ENCODE measurements at regions not wholly inside any gene's neighbourhood (a gene's known extent, or its start where the extent isn't known, plus 50 kb on each side); places are given as distances from the start of the nearest gene placed in this dataset.

DNA sequence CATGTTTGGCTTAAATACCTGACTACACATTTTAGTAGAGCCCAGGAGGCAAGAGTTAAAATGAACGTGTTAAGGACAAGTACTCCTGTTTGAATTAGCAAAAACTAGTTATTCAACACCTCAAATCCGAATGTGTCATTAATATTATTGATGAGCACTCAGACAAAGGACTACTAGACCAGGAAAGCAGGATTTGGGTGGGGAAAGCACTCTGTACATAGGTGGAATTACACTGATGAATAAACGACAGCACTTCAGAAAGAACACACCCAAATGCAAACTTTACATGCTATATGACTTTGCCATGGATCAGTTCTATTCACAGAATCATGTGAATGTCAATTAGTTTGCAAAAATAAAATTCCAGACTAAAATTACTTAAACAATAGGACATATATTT is 95.1 kb upstream of the CAV2 start:
- Histone ChIP-seq H3K79me2 (ENCODE audit: low read length) (no peaks in the 10 kb centered on the region), H3K9me3 (ENCODE audit: low read length) (no peaks in the 10 kb centered on the region), H3K9me2 (replicated peaks; ENCODE audit: low read length) (no peaks in the 10 kb centered on the region), H3K4me3 (ENCODE audit: low read length) (no peak overlapping the region), H4K20me1 (ENCODE audit: low read length) (no peaks in the 10 kb centered on the region), H3F3A (ENCODE audit: low read length, unreplicated experiment) (no peaks in the 10 kb centered on the region), H3K4me2 (ENCODE audit: low read length) (no peak overlapping the region), H3K4me1 (ENCODE audit: insufficient read depth, low read length) (peaks cover 21% of the 10 kb centered on the region), H3K27me3 (ENCODE audit: low read length) (no peaks in the 10 kb centered on the region), H3K36me3 (ENCODE audit: low read depth, low read length) (no peaks in the 10 kb centered on the region), H2AFZ (ENCODE audit: low read length) (no peak overlapping the region), H3K27ac (ENCODE audit: low read length) (no peak overlapping the region), H3K9ac (ENCODE audit: low read length) (no peak overlapping the region)
- ChIA-PET POLR2A (ENCODE audit: unreplicated experiment) (no interaction called here), CTCF (no interaction called here)
- DNase-seq (no peak), ATAC-seq (no peak)
- TF ChIP-seq EZH2 (IDR thresholded peaks at IDR 0.05; ENCODE audit: low read length, unreplicated experiment): no peak
- no TSS peak for BruUV-seq (replicated peaks)
- intact Hi-C loops (cut with micrococcal nuclease): no loop called here

- POLR2A ChIA-PET (ENCODE audit: unreplicated experiment): no interaction called here
- H3K4me2 ChIP-seq (ENCODE audit: low read length): no peak overlapping the region
These were observed 93.7 kb upstream of the CAV2 start for GRCh38 chr7:116405810-116406209.

DNA sequence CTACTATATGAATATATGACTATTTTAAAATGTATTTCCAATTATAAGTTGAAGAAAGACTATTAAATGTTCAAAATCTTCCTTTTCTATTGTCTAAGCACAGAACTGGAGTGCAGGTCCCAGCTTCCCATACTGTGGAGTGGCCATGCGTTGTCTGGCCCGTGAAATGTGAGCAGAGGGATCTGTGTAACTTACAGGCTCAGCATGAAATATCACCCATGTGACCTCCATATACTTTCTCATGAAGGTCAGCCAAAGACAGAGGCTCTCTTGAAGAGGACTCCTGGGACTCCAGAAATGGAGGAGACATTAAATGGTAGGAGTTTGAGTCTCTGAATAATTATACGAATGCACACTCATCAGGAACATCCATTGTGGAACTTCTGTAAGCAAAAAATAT is 92.4 kb upstream of the CAV2 start:
- no TSS peak for BruUV-seq (replicated peaks)
- ChIA-PET POLR2A (ENCODE audit: unreplicated experiment) (no interaction called here), CTCF (no interaction called here)
- intact Hi-C loops (cut with micrococcal nuclease): no loop called here
- no peak overlapping the region for H3K4me3 ChIP-seq (ENCODE audit: low read length)
- ATAC-seq (no peak), DNase-seq (no peak)
- H4K20me1 ChIP-seq (ENCODE audit: low read length): no peaks in the 10 kb centered on the region
- H2AFZ ChIP-seq (ENCODE audit: low read length): no peak overlapping the region
- H3K9ac ChIP-seq (ENCODE audit: low read length): no peak overlapping the region
- no peaks in the 10 kb centered on the region for H3K36me3 ChIP-seq (ENCODE audit: low read depth, low read length)
- H3F3A ChIP-seq (ENCODE audit: low read length, unreplicated experiment): no peaks in the 10 kb centered on the region
- H3K79me2 ChIP-seq (ENCODE audit: low read length): no peaks in the 10 kb centered on the region
- H3K27ac ChIP-seq (ENCODE audit: low read length): no peak overlapping the region
- no peak overlapping the region for H3K4me2 ChIP-seq (ENCODE audit: low read length)
- no peaks in the 10 kb centered on the region for H3K27me3 ChIP-seq (ENCODE audit: low read length)
- TF ChIP-seq EZH2 (IDR thresholded peaks at IDR 0.05; ENCODE audit: low read length, unreplicated experiment) (no peak), EZH2phosphoT487 (IDR thresholded peaks at IDR 0.05; ENCODE audit: borderline replicate concordance, low read length) (no peak)
- TF ChIP-seq, protein P1, sequence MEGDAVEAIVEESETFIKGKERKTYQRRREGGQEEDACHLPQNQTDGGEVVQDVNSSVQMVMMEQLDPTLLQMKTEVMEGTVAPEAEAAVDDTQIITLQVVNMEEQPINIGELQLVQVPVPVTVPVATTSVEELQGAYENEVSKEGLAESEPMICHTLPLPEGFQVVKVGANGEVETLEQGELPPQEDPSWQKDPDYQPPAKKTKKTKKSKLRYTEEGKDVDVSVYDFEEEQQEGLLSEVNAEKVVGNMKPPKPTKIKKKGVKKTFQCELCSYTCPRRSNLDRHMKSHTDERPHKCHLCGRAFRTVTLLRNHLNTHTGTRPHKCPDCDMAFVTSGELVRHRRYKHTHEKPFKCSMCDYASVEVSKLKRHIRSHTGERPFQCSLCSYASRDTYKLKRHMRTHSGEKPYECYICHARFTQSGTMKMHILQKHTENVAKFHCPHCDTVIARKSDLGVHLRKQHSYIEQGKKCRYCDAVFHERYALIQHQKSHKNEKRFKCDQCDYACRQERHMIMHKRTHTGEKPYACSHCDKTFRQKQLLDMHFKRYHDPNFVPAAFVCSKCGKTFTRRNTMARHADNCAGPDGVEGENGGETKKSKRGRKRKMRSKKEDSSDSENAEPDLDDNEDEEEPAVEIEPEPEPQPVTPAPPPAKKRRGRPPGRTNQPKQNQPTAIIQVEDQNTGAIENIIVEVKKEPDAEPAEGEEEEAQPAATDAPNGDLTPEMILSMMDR (conservative IDR thresholded peaks at IDR 0.05; ENCODE audit: low read depth, low read length): no peak
- H3K9me2 ChIP-seq (replicated peaks; ENCODE audit: low read length): no peaks in the 10 kb centered on the region
- H3K9me3 ChIP-seq (ENCODE audit: low read length): no peaks in the 10 kb centered on the region
- peaks cover 7% of the 10 kb centered on the region; the same call in 1 of the 2 replicates for H3K4me1 ChIP-seq (ENCODE audit: insufficient read depth, low read length)

More at GRCh38 chr7:116405810-116406209, 93.7 kb upstream of the CAV2 start:
- peaks cover 7% of the 10 kb centered on the region; the same call in 1 of the 2 replicates for H3K4me1 ChIP-seq (ENCODE audit: insufficient read depth, low read length)
- BruUV-seq (replicated peaks): no TSS peak
- no peaks in the 10 kb centered on the region for H3K79me2 ChIP-seq (ENCODE audit: low read length)
- H2AFZ ChIP-seq (ENCODE audit: low read length): no peak overlapping the region
- CTCF ChIA-PET: no interaction called here
- no peak overlapping the region for H3K9ac ChIP-seq (ENCODE audit: low read length)
- no peak overlapping the region for H3K4me3 ChIP-seq (ENCODE audit: low read length)
- no peak for ATAC-seq
- no peak for DNase-seq
- intact Hi-C loops (cut with micrococcal nuclease): no loop called here
- H3F3A ChIP-seq (ENCODE audit: low read length, unreplicated experiment): no peaks in the 10 kb centered on the region
- no peaks in the 10 kb centered on the region for H4K20me1 ChIP-seq (ENCODE audit: low read length)
- no peaks in the 10 kb centered on the region for H3K9me2 ChIP-seq (replicated peaks; ENCODE audit: low read length)
- H3K36me3 ChIP-seq (ENCODE audit: low read depth, low read length): no peaks in the 10 kb centered on the region
- no peaks in the 10 kb centered on the region for H3K27me3 ChIP-seq (ENCODE audit: low read length)
- H3K27ac ChIP-seq (ENCODE audit: low read length): no peak overlapping the region
- H3K9me3 ChIP-seq (ENCODE audit: low read length): no peaks in the 10 kb centered on the region
- TF ChIP-seq EZH2phosphoT487 (IDR thresholded peaks at IDR 0.05; ENCODE audit: borderline replicate concordance, low read length): no peak
- TF ChIP-seq EZH2 (IDR thresholded peaks at IDR 0.05; ENCODE audit: low read length, unreplicated experiment): no peak
- TF ChIP-seq, protein P1 (conservative IDR thresholded peaks at IDR 0.05; ENCODE audit: low read depth, low read length): no peak
